Stimulated activated CD8-positive, alpha-beta memory T cell treated with anti-CD3 and anti-CD28 coated beads, Interleukin-4, amount 100 ng/mL, for 48 hours (primary cell): ENCODE measurements at regions not wholly inside any gene's neighbourhood (a gene's known extent, or its start where the extent isn't known, plus 50 kb on each side); places are given as distances from the start of the nearest gene placed in this dataset.

Experiments used
- DNase-seq: peaks from one replicate; pipeline ENCODE4 v3.0.0-alpha.2; 2020

DNA sequence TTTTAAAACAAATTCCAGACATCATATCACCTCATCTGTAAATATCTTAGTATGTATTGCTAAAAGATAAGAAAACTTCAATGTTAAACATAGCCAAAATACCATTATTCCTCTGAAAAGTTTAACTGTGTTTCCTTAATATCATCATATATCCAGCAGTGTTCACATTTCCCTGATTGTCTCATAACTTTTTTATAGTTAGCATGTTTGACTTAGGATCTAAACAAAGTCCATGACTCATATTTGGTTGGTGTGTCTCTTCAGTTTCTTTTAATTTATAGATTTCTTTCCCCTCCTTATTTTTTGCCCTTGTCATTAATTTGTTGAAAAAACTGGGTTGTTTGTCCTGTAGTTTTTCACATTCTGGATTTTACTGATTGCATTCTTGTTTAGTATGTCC is 163.0 kb downstream of the RPS12 start:
- DNase-seq, result no peak

DNA sequence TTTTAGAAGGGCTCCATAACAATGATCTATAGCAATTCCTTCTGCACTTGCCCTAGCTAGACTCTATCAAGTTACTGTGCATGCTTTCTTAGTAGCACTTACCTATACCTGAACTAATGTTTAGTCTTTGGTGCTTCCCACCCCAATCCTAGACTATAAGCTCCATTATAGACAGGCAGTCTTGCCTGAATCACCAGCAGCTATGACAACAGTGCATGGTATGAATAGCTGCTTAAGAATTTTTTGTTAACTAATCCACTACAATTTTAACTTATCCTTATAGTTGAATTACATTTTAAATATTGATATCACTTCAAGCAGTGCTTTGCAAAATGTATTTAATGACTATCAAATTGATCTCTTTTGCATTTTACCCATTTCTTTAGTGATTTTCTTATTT is 164.3 kb downstream of the RPS12 start:
- DNase-seq, result no peak

DNA sequence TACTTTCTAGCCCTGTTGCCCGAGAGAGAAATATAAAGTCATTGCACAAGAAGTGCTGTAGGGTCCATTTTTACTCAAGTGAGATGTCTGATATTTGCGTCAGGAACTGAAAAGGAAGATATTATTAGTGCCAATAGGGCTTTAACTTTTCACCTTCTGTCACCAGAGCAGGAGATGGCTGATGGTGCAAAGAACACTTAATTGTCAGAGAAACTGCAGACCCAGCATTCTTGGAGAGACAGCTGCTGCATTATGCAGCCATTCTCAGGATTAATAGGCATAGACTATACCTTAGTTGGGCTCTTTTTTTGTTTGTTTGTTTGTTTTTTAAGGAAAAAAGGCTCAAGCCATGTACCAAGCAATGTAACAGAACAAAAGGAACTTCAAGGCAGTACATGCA is 179.4 kb downstream of the RPS12 start:
- no peak for DNase-seq

DNA sequence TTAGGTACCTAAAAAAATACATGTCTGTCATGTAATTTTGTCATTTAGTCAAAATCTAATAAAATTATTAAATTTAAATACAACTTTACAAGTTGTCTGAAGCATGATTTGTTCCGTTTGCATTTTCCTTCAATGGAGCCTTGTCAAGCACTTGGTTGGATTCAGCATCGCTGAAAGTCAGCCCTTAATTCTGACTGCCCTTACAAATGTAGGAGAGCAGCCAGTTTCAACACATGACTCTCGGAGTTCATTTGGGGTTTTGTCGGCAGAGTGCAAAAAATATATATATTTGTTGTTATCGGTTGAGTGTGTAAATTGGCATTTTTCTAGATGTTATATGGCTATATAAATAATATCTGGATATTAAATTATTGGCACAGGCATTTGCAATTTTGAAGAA is 180.6 kb downstream of the RPS12 start:
- DNase-seq, result no peak

DNA sequence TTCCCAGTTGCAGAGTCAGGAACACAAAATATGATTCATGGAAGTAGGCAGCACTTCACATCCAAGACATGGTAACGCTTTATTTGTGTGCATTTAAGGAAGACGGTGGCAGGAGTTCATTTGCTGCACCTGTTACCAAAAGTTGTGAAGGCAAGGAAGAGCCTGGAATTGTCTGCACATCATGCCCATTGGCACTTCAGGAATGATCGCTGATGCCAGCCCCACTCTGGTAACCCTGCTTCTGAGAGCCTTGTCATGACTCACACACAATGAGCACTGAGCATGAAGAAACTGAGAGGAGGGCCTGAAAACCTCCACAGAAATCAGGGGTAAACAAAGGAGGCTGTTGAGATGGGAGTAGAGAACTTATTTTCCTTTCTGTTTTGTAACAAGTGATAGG is 181.1 kb downstream of the RPS12 start:
- DNase-seq, result no peak

DNA sequence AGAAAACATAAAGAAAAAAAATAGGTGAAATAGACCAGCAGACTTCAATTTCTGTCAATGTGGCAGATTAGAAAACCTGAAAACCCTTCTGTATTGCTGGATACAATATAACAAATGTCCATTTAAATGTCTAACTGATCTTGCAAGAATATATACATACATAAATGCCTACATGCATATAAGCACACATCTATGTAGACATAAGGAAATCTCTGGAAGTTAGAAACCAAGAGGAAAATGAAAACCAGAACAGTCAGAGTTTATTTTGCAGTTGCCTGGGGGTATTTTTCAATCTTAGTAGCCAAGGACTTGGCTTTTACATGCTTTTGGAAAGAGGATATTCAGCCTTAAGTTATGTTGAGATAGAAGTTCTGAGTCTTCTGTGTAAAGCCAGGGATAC is 184.0 kb downstream of the RPS12 start:
- no peak for DNase-seq

DNA sequence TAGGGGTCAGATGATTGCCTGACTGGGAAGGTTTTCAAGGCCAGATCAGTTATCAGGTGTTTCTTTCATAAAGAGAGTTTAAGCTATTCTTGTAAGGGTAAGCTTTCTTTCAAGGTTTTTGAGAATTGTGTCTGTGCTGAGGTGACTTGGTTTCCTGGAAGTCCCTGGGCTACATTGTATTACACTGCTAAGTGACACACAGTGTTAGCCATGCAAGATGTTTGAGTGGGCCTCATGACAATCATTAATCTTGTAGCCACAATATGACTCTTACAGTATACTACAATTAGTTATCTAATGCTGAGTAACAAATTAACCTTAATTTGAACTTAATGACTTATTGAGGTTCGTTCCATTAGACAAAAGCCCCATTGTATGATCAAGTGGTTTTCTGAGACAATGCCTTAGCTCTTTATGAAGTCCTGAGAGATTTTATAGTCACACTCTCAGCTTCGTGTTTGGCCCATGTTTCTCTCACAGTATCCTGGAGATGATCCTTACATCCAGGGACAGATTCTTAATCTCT is 186.7 kb downstream of the RPS12 start:
- DNase-seq, result no peak

DNA sequence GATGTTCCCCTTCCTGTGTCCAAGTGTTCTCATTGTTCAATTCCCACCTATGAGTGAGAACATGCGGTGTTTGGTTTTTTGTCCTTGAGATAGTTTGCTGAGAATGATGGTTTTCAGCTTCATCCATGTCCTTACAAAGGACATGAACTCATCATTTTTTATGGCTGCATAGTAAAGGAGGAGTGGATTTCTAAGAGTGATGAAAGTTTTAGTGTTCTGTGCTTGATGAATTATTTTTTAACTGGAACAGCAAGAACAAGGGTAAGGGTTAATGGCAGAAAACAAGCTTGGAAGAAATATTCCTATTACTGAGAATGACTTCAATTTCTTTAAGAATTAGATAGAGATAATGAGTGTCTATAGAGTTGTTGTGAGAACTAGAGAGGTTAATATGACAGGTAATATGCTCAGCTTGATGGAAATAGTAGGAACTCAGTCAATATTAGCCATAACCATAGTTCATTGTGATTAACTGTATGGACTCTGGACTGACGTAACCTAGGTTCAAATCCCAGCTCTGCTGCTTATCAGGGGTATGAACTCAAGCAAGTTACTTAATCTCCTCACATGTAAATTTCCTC is 190.0 kb downstream of the RPS12 start:
- no peak for DNase-seq

DNA sequence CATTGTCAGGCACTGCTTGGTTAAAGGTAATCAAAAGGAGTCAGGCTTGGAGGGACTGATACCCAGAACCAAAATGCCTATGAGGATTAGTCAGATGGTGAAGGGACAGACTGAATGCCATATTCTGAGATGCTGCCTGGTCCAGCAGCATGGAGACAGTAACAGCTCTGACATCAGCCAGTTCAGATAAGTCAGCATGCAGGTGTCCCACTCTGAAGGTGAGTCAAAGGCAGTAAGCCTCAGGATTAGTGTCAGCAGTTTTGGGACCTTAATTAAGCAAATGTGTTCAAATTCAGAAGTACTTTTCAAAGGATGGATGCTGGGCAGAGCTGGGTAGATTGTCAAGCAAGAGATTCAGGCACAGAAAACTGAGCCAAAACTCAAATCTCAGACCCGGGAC is 198.4 kb downstream of the RPS12 start:
- no peak for DNase-seq

DNA sequence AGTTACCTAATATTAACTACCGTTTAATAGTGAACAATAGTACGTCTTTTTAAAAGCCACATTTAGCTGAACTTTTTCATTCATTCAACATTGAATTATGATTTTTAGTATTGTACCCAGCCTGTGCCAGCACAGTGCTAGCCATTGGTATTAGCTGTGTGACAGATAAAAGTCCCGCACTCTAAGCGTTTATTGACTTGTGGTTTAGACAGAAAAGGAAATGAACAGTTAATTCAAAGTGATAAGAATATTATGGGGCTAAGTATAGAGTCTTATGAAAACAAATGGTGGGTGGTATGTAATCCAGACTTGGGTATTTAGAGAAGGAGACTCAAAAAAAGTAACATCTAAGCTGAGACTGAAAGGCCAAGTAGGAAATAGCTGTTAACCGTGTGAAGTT is 202.3 kb downstream of the RPS12 start:
- no peak for DNase-seq

DNA sequence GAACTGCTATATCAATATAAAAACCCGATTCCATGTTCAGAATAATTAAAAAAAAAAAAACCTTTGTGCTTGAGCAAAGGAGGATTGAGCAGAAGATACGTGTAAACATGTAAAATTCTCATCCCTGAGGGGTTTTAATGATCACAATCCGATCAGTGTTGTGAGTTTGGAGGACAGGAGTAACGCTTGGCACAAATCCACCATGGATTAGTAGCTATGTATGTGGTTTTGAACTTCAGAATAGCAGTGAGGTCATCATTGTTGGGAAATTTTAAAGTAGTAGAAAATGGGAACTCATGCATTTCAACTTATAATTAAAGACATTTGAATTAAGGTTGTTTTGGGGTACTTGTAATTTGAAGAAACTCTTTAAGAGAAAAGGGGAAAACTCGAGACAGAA is 203.2 kb downstream of the RPS12 start:
- DNase-seq, result no peak

DNA sequence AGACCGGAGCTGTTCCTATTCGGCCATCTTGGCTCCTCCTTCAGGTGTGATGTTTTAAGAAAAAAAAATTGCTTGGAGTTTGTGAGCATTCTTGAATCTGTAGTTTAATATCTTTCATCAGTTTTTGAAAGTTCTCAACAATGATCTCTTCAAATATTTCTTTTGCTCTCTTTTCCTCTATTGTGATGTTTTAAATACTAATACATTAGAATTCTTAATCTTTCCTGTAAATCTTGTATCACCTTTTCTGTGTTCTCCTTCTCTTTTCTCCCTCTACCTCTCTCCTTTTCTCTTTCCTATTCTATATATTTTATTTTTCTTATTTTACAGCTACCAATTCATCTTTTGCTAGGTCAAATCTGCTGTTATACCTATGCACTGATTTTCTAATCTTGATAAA is 212.3 kb downstream of the RPS12 start:
- DNase-seq, result no peak

DNA sequence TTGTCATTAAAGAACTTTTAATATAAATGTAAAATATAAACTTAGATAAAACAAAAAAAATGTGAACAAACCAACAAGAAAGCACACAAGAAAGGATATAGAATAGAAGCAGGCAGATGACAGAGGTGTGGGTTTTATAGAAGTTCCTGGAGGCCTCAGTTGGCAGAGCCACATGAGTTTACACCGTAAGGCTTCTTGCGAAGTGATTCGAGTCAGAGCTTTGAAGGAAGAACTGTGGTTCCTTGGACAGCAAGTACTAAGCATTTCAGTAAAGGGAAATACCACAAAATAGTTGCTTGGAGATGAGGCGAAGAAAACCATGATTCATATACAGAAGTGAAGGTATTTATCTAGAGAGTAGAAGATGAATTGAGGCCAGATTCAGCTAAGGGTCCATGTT is 207.9 kb upstream of the EYA4 start:
- DNase-seq, result no peak

DNA sequence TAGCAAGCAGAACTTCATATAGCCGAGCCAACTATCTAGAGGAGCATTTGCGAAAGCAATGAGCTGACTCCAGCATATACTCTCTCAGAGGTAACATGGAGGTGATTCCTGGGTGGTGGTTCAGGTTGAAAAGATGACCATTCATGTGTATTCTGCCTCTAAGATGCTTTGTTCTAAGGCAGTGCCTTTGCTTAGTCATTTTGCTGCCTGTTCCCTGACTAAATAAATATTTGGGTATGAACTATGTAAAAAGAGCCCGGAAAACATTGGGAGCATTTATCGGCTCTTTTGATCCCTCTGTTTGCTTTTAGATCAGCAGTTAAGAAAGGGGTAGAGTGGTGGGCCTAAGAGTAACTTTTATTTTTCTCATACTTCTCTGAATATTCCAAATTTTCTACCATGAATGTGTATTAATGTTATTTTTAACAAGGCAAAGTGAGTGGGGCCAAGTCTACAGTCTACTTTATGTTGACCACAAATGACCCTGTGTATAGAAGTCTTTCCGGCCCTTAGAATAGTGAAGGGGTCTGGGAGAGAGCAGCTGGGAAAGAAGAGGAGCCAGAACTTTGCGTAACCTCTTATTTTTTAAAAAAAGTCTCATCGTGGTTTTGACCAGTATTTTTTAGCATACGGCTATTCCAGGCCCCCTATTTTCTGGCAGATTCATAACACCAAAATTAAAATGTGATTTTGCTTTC is 206.5 kb upstream of the EYA4 start:
- DNase-seq, result no peak

DNA sequence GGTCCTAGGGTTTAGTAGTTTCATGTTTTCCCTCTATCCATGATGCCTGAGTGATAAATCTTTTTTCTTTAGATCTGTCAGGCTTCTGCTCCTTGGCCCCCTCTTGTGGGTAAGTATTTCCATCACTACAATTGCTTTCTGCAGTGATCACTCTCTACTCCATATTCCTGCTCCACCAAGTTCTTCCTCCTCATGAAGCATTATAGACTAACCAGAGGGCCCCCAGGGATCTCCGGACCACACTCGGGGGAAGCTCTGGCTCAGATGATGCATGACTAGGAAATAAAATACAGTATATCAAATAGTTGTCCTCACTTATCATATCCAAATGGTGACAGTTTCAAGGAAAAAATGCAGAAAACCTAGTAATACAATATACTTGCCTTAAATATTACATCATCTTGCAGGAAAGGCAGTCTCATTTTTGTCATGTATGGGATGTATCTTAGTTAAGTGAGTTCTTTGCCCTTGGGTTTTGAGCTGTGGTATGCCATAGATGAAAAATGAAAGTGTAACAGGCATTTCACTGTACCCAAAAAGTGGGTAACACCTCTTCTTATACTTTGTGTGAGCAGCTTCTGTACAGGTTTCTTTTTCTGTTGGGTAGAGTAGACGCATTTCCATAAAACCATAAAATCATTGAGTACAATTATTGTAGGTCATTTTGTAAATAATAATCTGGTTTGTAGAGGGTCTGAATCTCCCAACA is 200.9 kb upstream of the EYA4 start:
- DNase-seq, result no peak

DNA sequence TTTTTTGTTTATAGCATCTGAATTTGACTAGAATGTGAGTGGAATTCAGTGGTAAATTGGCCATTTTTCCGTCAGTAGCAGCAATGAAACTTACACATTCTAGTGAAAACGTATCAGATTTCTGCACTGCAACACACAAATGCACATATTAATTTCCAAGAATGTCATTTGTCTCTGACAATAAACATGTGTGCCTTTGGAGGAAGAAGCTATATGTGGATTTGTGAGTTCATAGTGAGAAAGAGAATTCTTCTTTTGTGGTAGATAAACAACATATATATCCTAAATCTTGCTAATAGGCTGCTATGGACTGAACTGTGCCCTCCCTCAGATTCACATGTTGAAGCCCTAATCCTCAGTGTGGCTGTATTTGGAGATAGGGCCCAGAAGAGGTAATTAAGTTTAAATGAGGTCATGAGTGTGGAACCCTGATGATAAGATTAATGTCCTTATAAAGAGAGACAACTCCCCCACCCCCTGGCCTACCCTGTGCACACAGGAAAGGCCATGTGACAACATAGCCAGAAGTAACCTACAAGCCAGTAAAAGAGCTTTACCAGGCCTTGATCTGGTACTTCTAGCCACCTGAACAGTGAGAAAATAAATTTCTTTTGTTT is 200.2 kb upstream of the EYA4 start:
- DNase-seq, result no peak

DNA sequence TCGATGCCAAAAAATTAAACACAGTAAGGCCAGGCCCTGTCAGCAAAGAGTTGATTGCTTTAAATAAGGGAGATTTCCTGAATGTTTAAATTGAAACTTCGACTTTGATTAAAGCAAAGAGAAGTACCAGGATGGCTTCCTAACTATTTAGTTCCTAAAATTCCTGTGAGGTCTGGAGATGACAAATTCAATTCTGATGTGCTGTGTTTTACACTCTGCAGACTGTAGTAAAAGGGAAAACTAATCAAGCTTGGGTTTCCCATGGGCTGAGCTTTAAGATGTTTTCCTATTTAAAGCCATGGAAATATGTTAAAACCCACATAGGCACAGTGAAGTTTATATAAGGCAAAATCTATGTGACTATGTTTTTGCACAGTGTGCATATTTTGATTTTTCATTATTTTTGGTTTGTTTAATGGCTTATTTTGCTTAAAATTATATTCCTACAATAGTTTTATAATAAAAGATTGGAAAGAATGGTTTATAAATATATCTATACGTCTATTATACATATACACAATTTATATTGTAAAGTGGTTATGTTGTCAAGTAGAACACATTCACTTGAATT is 198.5 kb upstream of the EYA4 start:
- no peak for DNase-seq

DNA sequence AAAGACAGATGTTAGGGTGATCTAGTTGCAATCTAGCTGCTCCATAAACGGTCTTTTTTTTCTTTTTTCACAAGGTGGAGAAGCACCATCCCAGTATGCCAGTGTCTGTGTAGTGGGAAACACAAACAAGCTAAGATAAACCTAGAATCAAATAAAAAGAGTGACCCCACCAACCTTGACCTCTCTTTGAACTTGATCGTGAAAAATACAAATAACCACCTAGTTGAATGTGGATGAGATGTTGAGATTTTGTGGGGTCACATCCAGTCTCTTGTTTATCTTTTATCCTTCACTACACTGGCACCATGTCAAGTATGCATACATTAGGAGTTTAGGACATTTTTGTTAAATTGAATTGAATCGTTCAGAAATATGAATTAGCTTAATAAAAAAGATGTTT is 194.6 kb upstream of the EYA4 start:
- DNase-seq, result no peak

DNA sequence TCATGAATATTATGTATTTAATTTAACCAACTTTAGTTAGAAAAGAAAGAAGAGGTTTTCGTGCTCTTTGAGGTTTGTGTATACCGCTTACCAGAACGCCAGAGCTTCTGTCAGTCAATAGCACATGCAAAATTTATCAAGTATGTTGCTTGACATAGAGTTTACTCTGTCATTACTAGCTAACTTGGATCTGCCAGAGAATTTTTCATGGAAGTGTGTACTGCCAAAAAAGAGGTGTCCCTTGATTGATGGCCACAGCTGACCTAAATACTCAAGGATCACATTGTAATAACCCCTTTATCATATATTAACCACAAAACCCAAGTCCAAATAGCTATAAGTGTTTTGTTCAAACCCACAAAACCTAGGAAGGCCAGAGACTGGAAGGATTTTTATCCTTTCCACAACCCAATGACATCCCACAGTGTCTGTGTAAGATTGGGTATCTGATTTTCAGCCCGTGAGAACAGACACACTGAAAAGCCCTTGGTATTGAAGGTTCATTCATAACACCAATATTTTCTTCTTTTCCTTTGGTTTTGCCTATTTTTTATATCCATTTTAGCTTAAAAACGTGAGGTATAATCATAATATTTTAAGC is 194.0 kb upstream of the EYA4 start:
- DNase-seq, result no peak

DNA sequence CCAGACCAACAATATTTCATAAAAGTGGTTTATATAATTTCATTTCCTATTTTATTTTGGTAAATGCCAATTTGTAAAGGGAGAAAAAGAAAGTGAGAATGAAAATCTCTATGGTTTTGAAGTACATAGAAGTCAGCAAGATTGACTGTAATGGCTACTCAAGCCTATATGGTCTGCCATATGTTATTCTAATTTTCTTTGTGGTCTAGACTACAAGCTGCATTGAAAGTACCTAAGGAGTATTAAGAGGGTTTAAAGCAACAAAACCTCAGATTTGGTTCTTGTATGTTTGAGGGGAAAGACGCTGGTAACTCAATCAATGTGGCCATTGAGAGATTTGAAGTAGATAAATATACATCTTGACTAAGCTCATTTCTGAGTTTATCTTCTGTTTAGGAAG is 193.5 kb upstream of the EYA4 start:
- no peak for DNase-seq

DNA sequence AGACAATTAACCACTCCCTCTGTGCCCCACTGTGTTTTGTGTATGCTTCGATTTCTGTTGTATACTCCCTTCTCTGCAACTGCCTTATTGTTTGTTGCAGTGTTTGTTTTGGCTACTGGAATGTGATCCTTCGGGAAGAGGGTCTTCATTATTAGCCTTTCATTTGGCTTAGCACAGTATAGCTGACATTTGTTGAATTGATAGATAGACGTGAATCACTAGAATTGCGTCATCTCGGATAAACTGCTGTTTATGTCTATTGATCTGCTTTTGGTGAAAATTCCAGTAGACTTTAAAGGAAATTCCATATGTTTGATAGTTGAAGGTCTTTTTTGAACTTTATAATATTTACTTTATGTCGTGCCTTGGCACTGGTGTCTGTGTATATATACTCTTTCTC is 189.9 kb upstream of the EYA4 start:
- DNase-seq, result no peak

DNA sequence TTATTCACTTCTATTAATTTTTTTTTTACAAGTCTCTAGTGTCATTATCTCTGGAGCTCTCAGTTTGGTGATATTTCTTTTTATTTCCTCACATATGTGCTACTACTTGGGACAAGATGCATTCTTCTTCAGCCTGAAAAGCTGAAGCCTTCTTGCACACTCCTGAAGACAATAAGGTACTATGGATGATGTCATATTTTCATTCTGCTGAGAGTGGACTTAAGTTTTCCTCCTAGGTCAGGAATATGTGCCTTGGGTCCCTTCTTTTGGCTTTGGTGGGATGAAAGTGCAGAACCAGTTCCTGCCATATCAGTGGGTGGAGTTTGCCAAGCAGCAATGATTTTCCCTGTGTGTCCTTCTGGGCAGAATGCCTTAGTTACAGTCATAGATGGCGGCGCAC is 188.7 kb upstream of the EYA4 start:
- DNase-seq, result no peak

DNA sequence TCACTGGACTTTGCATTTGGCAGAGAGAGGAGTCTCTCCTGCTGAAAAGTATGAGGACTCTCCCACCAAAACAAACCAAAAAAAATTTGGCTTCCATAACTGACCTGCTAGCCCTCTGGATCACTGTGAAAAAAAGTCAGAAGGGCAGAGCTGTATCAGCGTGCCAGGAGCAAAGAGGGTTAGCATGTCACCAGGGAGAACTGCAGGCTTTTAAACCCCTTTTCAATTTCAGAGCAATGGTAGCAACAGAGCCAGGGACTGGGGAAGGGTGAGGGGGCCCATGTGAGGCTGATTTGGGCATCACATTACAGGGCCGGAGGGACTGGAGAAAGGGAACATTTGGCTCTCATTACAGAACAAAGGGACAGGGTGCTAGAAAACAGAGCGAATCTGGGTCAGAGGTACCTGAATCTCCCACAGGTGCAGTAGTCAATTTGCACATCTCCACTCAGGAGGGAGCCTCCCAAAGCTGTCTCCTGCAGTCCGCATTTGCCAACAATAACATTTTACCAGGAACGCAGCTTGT is 185.7 kb upstream of the EYA4 start:
- DNase-seq, result no peak
